ENCODE measurements at regions not wholly inside any gene's neighbourhood (a gene's known extent, or its start where the extent isn't known, plus 50 kb on each side); places are given as distances from the start of the nearest gene placed in this dataset.

DNA sequence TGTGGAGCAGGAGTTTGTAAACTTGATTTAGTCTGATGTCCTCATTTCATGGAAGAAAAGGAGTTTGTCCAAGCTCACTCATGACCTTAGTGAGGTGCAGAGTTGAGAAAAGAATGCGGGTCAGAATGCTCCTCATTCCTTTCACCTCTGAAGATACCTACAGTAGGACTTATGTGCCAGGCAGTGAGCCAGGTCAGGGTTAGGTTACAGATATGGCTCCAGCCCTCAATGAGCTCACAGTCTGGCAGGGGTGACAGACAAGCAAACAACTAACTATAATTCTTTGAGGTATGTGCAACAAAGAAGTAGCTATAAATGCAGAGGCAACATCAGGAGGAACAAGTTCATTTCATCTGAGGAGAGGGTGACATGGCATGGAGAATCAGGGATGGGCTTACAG, 102.5 kb downstream of the SPATA31D1 start:
- TF ChIP-seq SRF (IDR thresholded peaks at IDR 0.05; ENCODE audit: low read depth) (no peak), SIN3A (IDR thresholded peaks at IDR 0.05; ENCODE audit: low read depth) (no peak), POLR2A (IDR thresholded peaks at IDR 0.05; ENCODE audit: borderline replicate concordance, extremely low read depth, insufficient read depth, insufficient read length) (no peak), EZH2 (IDR thresholded peaks at IDR 0.05) (no peak), JUND (IDR thresholded peaks at IDR 0.05) (no peak), CBX3 (IDR thresholded peaks at IDR 0.05; ENCODE audit: low read depth) (no peak), SP1 (IDR thresholded peaks at IDR 0.05; ENCODE audit: low read depth) (no peak), ELF1 (IDR thresholded peaks at IDR 0.05; ENCODE audit: borderline replicate concordance, low read depth) (no peak), ZNF274 (IDR thresholded peaks at IDR 0.05; ENCODE audit: low read depth, low read length) (no peak), CEBPB (IDR thresholded peaks at IDR 0.05; ENCODE audit: low read depth) (no peak), EZH2phosphoT487 (IDR thresholded peaks at IDR 0.05; ENCODE audit: borderline replicate concordance) (no peak), EGR1 (IDR thresholded peaks at IDR 0.05; ENCODE audit: low read depth) (no peak)
- TF ChIP-seq, protein P1, sequence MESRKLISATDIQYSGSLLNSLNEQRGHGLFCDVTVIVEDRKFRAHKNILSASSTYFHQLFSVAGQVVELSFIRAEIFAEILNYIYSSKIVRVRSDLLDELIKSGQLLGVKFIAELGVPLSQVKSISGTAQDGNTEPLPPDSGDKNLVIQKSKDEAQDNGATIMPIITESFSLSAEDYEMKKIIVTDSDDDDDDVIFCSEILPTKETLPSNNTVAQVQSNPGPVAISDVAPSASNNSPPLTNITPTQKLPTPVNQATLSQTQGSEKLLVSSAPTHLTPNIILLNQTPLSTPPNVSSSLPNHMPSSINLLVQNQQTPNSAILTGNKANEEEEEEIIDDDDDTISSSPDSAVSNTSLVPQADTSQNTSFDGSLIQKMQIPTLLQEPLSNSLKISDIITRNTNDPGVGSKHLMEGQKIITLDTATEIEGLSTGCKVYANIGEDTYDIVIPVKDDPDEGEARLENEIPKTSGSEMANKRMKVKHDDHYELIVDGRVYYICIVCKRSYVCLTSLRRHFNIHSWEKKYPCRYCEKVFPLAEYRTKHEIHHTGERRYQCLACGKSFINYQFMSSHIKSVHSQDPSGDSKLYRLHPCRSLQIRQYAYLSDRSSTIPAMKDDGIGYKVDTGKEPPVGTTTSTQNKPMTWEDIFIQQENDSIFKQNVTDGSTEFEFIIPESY (IDR thresholded peaks at IDR 0.05; ENCODE audit: extremely low read depth, insufficient replicate concordance, low read length): no peak
- TF ChIP-seq, protein P2, sequence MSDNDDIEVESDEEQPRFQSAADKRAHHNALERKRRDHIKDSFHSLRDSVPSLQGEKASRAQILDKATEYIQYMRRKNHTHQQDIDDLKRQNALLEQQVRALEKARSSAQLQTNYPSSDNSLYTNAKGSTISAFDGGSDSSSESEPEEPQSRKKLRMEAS (IDR thresholded peaks at IDR 0.05): no peak
- TF ChIP-seq, protein P3, sequence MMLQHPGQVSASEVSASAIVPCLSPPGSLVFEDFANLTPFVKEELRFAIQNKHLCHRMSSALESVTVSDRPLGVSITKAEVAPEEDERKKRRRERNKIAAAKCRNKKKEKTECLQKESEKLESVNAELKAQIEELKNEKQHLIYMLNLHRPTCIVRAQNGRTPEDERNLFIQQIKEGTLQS (IDR thresholded peaks at IDR 0.05): no peak
- TF ChIP-seq, protein P4, sequence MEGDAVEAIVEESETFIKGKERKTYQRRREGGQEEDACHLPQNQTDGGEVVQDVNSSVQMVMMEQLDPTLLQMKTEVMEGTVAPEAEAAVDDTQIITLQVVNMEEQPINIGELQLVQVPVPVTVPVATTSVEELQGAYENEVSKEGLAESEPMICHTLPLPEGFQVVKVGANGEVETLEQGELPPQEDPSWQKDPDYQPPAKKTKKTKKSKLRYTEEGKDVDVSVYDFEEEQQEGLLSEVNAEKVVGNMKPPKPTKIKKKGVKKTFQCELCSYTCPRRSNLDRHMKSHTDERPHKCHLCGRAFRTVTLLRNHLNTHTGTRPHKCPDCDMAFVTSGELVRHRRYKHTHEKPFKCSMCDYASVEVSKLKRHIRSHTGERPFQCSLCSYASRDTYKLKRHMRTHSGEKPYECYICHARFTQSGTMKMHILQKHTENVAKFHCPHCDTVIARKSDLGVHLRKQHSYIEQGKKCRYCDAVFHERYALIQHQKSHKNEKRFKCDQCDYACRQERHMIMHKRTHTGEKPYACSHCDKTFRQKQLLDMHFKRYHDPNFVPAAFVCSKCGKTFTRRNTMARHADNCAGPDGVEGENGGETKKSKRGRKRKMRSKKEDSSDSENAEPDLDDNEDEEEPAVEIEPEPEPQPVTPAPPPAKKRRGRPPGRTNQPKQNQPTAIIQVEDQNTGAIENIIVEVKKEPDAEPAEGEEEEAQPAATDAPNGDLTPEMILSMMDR (IDR thresholded peaks at IDR 0.05 in 2 of 3, conservative IDR thresholded peaks at IDR 0.05 in 1 of 3; ENCODE audit: borderline replicate concordance in 1 of 3, insufficient read depth in 1 of 3, low read depth in 2 of 3, low read length in 2 of 3): no peak
- H3K27ac ChIP-seq (ENCODE audit: low read depth, low read length): no peak overlapping the region
- BruUV-seq (replicated peaks): no TSS peak
- H3K9ac ChIP-seq (ENCODE audit: low read length): no peak overlapping the region
- no peaks in the 10 kb centered on the region for H3K27me3 ChIP-seq (ENCODE audit: insufficient read depth, low read length)
- H3K79me2 ChIP-seq (ENCODE audit: insufficient read depth, low read length): no peaks in the 10 kb centered on the region
- no peaks in the 10 kb centered on the region for H3K4me1 ChIP-seq (ENCODE audit: control insufficient read depth in 1 of 2, insufficient read depth in 2 of 2, low read length in 2 of 2)
- no peaks in the 10 kb centered on the region for H3K9me3 ChIP-seq (ENCODE audit: control insufficient read depth in 1 of 2, insufficient read depth in 1 of 2, low read depth in 1 of 2, low read length in 2 of 2)
- H2AFZ ChIP-seq (ENCODE audit: low read depth, low read length, poor library complexity, severe bottlenecking): no peak overlapping the region
- ChIA-PET CTCF (no interaction called here), POLR2A (no interaction called here), RAD21 (ENCODE audit: low non-redundant PET in 1 of 2, low total read pairs in 2 of 2, uncharacterized antibody in 2 of 2, unreplicated experiment in 2 of 2) (no interaction called here)
- DNase-seq (ENCODE audit: low read depth, low spot score) (no peak), ATAC-seq (no peak)
- H3K4me3 ChIP-seq (replicated peaks in 1 of 2; ENCODE audit: low read depth in 1 of 2, low read length in 2 of 2): no peak overlapping the region
- no peaks in the 10 kb centered on the region for H3K9me2 ChIP-seq (ENCODE audit: insufficient read depth)
- intact Hi-C loops (cut with micrococcal nuclease): no loop called here
- H3K36me3 ChIP-seq (ENCODE audit: control insufficient read depth in 1 of 2, insufficient read depth in 2 of 2, low read length in 2 of 2): no peaks in the 10 kb centered on the region
- H3K4me2 ChIP-seq (ENCODE audit: low read length): no peak overlapping the region
- no peaks in the 10 kb centered on the region for H4K20me1 ChIP-seq (ENCODE audit: insufficient read depth)
